ENCODE measurements at regions not wholly inside any gene's neighbourhood (a gene's known extent, or its start where the extent isn't known, plus 50 kb on each side); places are given as distances from the start of the nearest gene placed in this dataset.

- H3K36me3 ChIP-seq, result no peaks in the 10 kb centered on the region
- H3K4me1 ChIP-seq, result no peaks in the 10 kb centered on the region
- DNase-seq, result no peak
- TF ChIP-seq CTCF (IDR thresholded peaks at IDR 0.05), result no peak
- H3K4me3 ChIP-seq, result no peak overlapping the region
- H3K9me3 ChIP-seq, result no peaks in the 10 kb centered on the region
- intact Hi-C loops (cut with DNase I), result no loop called here
- no peaks in the 10 kb centered on the region for H3K27me3 ChIP-seq (ENCODE audit: low read depth)
- peak; percentile 63 to 71 for ATAC-seq
- no peak overlapping the region for H3K27ac ChIP-seq
Observed at GRCh38 chr1:185483664-185484450, 166.8 kb upstream of the IVNS1ABP start.

DNA sequence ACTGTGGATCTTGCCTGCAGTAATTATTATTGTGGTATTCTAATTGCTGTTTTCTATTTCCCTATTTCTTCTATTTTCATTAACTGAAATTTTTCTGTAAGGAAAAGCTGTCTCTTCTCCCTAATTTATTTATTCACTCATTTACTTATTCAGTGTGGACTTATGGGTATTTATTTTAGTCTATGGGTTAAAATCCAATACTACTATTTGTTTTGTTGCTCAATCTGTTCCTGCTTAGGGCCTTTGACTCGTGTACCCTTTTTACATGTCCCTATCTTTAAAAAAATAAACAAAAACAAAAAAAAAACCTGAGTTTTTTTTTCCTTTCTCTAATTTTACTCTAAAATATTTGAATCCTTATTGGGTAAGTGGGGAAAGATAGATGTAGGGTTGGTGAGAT is 166.2 kb upstream of the IVNS1ABP start:
- no peak overlapping the region for H3K4me3 ChIP-seq
- no peaks in the 10 kb centered on the region for H3K36me3 ChIP-seq
- no peaks in the 10 kb centered on the region for H3K27me3 ChIP-seq (ENCODE audit: low read depth)
- no peak for TF ChIP-seq CTCF (IDR thresholded peaks at IDR 0.05)
- intact Hi-C loops (cut with DNase I), result no loop called here
- H3K27ac ChIP-seq, result no peak overlapping the region
- no peaks in the 10 kb centered on the region for H3K9me3 ChIP-seq
- ATAC-seq, result no peak
- no peak for DNase-seq
- H3K4me1 ChIP-seq, result no peaks in the 10 kb centered on the region

DNA sequence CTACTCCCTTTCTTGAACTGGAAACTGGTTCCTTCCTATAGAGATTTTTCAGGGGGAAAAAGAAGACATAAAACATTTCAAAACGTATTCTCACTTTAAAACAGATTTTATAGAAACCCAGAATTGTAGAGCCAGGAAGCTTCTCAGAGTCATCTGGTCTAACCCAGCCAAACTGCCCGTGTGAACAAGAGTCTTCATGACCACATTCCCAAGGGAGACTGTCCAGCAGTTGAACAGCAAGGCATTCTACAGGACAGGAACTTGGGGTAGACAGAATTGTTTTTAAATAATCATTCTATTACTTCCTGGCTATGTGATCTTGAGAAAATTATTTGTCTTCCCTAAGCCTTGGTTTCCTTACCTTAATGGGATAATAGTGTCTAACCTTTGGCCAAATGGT is 163.5 kb upstream of the IVNS1ABP start:
- no peaks in the 10 kb centered on the region for H3K4me1 ChIP-seq
- DNase-seq, result no peak
- TF ChIP-seq CTCF (IDR thresholded peaks at IDR 0.05), result no peak
- no peaks in the 10 kb centered on the region for H3K9me3 ChIP-seq
- H3K27ac ChIP-seq, result no peak overlapping the region
- no peak for ATAC-seq
- no peaks in the 10 kb centered on the region for H3K36me3 ChIP-seq
- no peak overlapping the region for H3K4me3 ChIP-seq
- intact Hi-C loops (cut with DNase I), result no loop called here
- H3K27me3 ChIP-seq (ENCODE audit: low read depth), result no peaks in the 10 kb centered on the region

- no peak for TF ChIP-seq CTCF (IDR thresholded peaks at IDR 0.05)
- no peaks in the 10 kb centered on the region for H3K4me1 ChIP-seq
- H3K9me3 ChIP-seq, result no peaks in the 10 kb centered on the region
- no peaks in the 10 kb centered on the region for H3K36me3 ChIP-seq
- no peak for DNase-seq
- H3K27me3 ChIP-seq (ENCODE audit: low read depth), result no peaks in the 10 kb centered on the region
- no peak overlapping the region for H3K4me3 ChIP-seq
- H3K27ac ChIP-seq, result no peak overlapping the region
- intact Hi-C loops (cut with DNase I), result no loop called here
- ATAC-seq, result no peak
Observed at GRCh38 chr1:185479796-185480195, 162.8 kb upstream of the IVNS1ABP start.

GRCh38 chr1:185478877-185479276 is 161.8 kb upstream of the IVNS1ABP start:
- ATAC-seq (no peak), DNase-seq (no peak)
- Histone ChIP-seq H3K36me3 (no peaks in the 10 kb centered on the region), H3K4me1 (no peaks in the 10 kb centered on the region), H3K4me3 (no peak overlapping the region), H3K9me3 (no peaks in the 10 kb centered on the region), H3K27me3 (ENCODE audit: low read depth) (no peaks in the 10 kb centered on the region), H3K27ac (no peak overlapping the region)
- TF ChIP-seq CTCF (IDR thresholded peaks at IDR 0.05), result no peak
- intact Hi-C loops (cut with DNase I), result no loop called here

All from lower lobe of right lung (tissue), 2 donors.